IMR-90 (cell line): ENCODE measurements at regions not wholly inside any gene's neighbourhood (a gene's known extent, or its start where the extent isn't known, plus 50 kb on each side); places are given as distances from the start of the nearest gene placed in this dataset.

Experiments used
- BHLHE40 ChIP-seq: fragments of 150-350 bp; IDR thresholded peaks from 2 replicates; pipeline ENCODE4 v1.6.1; 2016; ENCODE audit warnings: mild to moderate bottlenecking, low read depth, low read length
- CEBPB ChIP-seq: IDR thresholded peaks from 2 replicates; pipeline ENCODE4 v1.6.1; 2012; ENCODE audit warnings: low read depth, low read length, improper control_type of control experiment
- CHD1 ChIP-seq: IDR thresholded peaks from 2 replicates; pipeline ENCODE4 v1.6.1; 2012; ENCODE audit warnings: low read depth, low read length, improper control_type of control experiment
- CTCF ChIP-seq: conservative IDR thresholded peaks from 2 replicates; pipeline ENCODE4 v1.5.1; 2012; ENCODE audit warnings: mild to moderate bottlenecking, low read depth, low read length, improper control_type of control experiment
- MAFK ChIP-seq: IDR thresholded peaks from 2 replicates; pipeline ENCODE4 v1.6.1; 2012; ENCODE audit warnings: low read depth, low read length, improper control_type of control experiment
- POLR2A ChIP-seq: IDR thresholded peaks from 2 replicates; pipeline ENCODE4 v1.6.1; 2012; ENCODE audit warnings: mild to moderate bottlenecking, low read depth, low read length
- RAD21 ChIP-seq: IDR thresholded peaks from 2 replicates; pipeline ENCODE4 v1.6.1; 2012; ENCODE audit warnings: low read length, improper control_type of control experiment
- RCOR1 ChIP-seq: IDR thresholded peaks from 2 replicates; pipeline ENCODE4 v1.6.1; 2012; ENCODE audit warnings: mild to moderate bottlenecking, low read length, improper control_type of control experiment; ENCODE audit not compliant: insufficient replicate concordance
- RFX5 ChIP-seq: IDR thresholded peaks from 2 replicates; pipeline ENCODE4 v1.8.0; 2012; ENCODE audit warnings: low read depth, mild to moderate bottlenecking, low read length, moderate library complexity
- SMC3 ChIP-seq: fragments of 150-350 bp; IDR thresholded peaks from 2 replicates; pipeline ENCODE4 v1.6.1; 2016; ENCODE audit warnings: low read depth, mild to moderate bottlenecking, antibody characterized with exemption, low read length, moderate library complexity
- USF2 ChIP-seq: fragments of 150-350 bp; IDR thresholded peaks from 2 replicates; pipeline ENCODE4 v1.6.1; 2017; ENCODE audit warnings: mild to moderate bottlenecking, antibody characterized with exemption, low read length, low read depth

GRCh38 chr1:214127705-214128104, 139.9 kb downstream of the PROX1 start:
- TF ChIP-seq CTCF, result no peak
- no peak for TF ChIP-seq USF2
- no peak for TF ChIP-seq RCOR1
- TF ChIP-seq POLR2A, result no peak
- TF ChIP-seq RFX5, result no peak
- no peak for TF ChIP-seq CHD1
- no peak for TF ChIP-seq MAFK
- TF ChIP-seq SMC3, result no peak
- no peak for TF ChIP-seq BHLHE40
- no peak for TF ChIP-seq CEBPB
- no peak for TF ChIP-seq RAD21
